CD4-positive, alpha-beta T cell treated with Interleukin-4 for 1 hour (primary cell): ENCODE measurements at regions not wholly inside any gene's neighbourhood (a gene's known extent, or its start where the extent isn't known, plus 50 kb on each side); places are given as distances from the start of the nearest gene placed in this dataset.
"Not testable (repeated sequence)": the region's sequence is repeated elsewhere in the genome, so short reads cannot be mapped to it uniquely, and the experiment has no call there.

Experiments used
- DNase-seq, 2 donors: peaks; one replicate each; pipeline ENCODE4 v3.0.0-alpha.2; 2020 to 2022

GRCh38 chr5:87598460-87598859 lies 185.7 kb upstream of the CCNH start:
- no peak for DNase-seq

DNA sequence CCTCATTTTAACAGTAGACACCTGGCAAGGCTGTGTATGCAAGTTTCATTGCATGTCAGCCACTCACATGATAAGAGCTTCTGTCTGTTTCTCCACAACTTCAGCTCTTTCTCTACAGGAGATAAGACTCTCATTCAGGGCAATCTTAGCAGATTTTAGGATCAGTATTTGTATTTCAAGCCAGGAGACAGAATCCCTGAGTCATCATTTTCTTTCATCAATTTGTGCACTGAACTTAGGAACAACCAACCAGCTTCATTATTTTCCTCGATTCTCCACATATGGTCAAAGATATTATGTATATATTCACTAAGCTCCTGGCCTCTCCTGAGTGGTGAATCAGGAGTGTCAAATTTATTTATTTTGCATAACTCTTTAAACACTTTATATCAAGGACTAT lies 181.8 kb upstream of the CCNH start:
- DNase-seq, result no peak

- DNase-seq, result no peak
These were observed 176.9 kb upstream of the CCNH start for GRCh38 chr5:87589587-87589986.

GRCh38 chr5:87588316-87588715 lies 175.6 kb upstream of the CCNH start:
- DNase-seq, result no peak

- DNase-seq, result not testable (repeated sequence)
These were observed 171.0 kb upstream of the CCNH start for GRCh38 chr5:87583704-87584103.

GRCh38 chr5:87582149-87582548 lies 169.4 kb upstream of the CCNH start:
- no peak for DNase-seq

- DNase-seq, result no peak
These were observed 168.9 kb upstream of the CCNH start for GRCh38 chr5:87581661-87582060.

- DNase-seq, result no peak
These were observed 166.9 kb upstream of the CCNH start for GRCh38 chr5:87579678-87580077.

DNA sequence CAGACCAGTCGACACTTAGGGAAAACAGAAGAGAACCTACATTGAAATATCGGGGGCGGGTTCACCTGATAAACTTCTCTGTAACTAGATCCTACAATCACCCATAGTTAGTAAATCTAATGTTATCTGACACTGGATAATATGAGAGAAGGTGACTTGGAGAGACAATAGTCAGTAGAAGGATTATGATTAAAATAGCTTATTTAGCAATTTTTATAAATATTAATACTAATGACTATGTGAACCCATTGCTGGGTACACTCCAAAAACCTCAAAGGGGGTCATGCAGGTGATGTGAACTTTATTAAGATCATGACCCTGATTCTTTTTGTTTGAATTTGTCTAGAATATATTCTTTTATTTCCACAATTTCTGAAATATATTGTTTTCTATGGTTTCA lies 164.1 kb upstream of the CCNH start:
- no peak for DNase-seq

DNA sequence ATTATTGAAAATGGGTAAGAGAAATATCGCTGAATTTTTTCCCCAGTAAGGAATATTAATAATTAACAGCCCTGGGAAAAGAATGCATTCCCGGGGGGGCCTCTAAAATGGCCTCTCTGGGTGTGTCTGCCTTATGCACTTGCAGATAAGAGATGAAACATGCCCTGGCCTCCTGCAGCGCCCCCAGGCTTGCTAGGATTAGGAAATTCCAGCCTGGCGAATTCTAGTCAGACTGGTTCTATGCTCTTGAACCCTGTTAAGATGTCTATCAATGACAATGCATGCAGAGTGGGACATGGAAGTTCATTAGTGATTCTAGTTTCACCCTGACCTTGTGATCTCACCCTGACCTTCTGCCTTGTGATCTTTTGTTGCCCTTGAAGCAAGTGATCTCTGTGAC lies 163.6 kb upstream of the CCNH start:
- not testable (repeated sequence) for DNase-seq

GRCh38 chr5:87574106-87574505 lies 161.4 kb upstream of the CCNH start:
- no peak for DNase-seq

- DNase-seq, result no peak
These were observed 159.9 kb upstream of the CCNH start for GRCh38 chr5:87572611-87573010.

DNA sequence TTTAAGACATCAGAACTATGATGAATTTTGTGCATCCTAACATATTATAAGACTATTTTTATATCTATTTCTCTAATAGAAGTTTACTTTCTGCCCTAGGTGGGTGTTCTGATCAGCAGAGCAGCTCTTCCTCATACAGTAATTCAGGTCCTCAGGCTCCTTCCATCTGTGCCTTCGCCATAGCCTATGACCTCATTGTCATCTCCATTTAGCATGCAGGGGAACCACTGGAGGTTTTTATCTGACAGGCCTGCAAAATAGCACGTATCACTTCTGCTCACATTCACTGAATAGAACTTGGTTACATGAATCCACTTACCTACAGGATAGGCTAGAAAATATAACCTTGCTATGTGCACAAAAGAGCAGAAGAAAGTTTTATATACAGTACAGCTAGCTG lies 159.4 kb upstream of the CCNH start:
- DNase-seq, result no peak

DNA sequence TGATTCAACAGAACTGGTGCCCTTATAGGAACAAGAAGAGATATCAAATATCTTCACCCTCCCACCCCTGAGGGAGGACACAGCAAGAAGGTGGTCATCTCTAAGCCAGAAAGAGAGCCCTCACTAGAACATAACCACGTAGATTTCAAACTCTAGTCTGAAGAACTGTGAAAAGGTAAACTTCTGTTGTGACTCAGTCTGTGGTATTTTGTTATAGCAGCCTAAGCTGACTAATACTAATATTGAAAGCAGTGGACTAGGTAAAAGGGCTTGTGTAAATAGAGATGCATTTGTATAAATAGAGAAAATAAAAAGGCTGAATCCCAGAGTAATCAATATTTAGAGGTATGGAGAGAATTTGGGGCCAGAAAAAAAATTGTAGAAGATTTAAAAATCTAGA lies 157.6 kb upstream of the CCNH start:
- DNase-seq, result no peak

GRCh38 chr5:87562068-87562467 lies 149.3 kb upstream of the CCNH start:
- no peak for DNase-seq

DNA sequence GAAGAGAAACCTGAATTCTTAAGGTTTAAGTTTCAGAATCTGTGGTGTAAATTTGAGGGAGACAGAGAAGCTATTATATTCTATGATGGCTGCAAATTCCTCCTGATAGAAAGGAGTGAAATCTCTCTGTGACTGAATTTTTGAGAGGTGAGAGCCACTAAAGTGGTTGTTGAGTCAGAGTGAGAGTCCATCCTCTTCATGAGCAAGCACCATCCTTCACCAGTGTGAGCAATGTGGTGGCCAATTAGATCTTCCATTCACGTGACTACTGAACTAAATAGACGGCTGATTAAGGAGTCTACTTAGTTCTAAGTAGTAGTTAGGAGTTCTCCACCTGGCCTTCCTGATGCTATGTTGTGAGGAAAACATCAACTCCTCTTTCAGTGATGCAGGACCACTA lies 147.8 kb upstream of the CCNH start:
- DNase-seq, result no peak

DNA sequence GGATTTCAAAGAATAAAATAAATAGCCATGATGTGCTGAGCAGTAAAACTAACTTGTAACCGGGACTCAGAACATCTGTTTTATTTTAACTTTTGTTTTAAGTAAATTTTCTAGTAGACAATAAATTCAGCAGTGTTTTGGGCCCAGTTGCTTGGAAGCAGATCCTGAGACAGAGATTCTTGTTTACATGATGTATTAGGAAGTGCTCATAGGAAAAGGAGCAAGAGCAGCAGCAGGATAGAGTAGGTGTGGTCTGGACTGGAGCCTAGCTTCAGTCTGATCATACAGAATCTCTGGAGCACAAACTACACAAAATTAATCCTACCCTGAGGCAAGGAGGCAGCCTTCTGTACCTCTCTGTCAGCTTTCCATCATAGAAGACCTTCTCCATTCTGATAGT lies 139.2 kb upstream of the CCNH start:
- DNase-seq, result no peak

GRCh38 chr5:87541676-87542075 lies 128.9 kb upstream of the CCNH start:
- DNase-seq, result no peak

DNA sequence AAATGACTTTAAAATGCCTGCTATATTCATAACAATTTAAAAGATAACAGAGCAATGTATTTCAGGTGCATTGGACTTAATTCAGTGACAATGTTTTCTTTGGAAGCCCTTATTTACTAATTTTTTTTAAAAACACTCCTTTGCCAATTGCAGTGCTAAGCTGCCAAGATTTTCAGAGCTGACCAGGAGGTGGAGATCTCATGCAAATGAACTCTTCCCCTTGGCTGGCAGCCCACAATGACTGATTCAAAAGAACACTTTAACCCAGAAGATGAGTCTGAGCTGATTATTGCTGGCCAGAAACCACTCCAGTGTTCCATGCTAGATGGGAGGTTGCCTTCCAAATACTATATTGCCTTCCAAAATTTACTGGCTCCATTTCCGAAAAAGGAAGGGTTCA lies 128.3 kb upstream of the CCNH start:
- no peak for DNase-seq

DNA sequence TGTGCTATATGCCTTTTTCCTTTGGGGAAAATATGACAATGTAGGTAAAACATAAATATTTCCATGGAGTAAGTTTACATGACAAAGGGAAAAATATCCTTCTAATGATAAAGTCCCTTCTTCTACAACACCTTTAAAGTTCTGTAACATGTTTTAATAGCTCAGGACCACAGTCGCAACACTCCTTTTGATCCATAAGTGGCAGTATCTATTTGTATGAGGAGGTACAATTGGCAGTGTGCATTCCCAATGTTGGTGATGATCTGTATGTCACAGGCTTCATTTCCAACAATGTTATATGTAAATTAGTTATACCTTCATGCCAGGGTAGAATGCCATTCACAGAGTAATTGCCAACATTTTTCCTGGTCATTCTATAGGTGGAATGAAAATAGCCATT lies 127.1 kb upstream of the CCNH start:
- DNase-seq, result no peak

DNA sequence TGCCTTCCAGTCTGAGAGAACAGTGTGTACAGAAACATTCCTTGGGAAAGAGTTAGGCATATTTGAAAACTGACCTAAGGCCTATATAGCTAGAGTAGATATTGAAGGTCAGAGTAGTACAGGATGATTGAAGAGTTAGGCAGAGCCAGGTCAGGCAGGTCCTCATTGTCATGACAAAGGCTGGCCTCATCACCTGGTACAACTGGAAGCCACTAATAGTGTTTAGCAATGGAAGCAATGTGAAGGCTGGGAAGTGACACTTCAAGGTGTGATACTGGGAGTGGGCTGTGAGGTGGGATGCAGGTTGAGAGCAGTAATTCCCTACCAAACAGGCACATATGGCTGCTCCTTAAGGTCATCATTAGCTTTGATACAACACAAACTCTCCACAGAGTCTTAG lies 123.6 kb upstream of the CCNH start:
- no peak for DNase-seq

- DNase-seq, result no peak
These were observed 123.0 kb upstream of the CCNH start for GRCh38 chr5:87535706-87536105.

GRCh38 chr5:87529486-87530076 lies 116.9 kb upstream of the CCNH start:
- no peak for DNase-seq

DNA sequence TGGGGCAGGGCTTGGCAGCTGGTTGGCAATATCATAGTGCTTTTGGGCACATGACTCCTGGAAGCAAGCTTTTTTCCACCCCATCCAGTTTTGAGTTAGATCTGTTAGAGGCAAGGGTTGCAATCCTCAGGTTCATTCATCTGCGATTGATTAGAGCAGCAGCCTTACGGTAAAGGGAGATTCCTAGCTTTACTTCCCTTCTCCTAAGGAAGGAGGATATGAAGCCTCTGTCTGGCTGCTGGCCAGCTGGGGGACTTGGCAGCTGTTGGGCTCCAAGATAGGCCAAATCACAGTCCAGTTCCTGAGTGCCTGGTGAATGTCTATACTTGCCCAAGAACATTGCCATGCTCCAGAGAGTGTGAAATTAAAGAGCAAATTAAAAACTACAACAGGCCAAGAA lies 113.4 kb upstream of the CCNH start:
- DNase-seq, result no peak

DNA sequence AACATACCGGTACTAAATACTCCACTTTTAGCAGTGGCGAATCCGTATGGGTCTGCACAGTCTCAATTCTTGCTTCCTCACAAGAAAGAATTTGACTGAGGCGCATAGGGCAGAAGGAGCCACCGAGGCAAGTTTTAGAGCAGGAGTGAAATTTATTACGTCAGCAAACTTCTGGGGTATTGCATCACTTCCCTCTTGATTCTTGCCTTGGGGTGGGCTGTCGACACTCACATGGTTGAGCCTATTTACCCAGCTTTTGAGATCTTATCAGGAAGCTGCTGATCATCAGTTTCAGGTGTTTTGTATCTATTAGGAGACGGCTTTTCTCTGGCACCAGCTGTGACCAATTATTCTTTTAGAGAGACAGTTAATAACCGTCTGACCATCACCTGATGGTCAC lies 111.5 kb upstream of the CCNH start:
- DNase-seq, result no peak

- not testable (repeated sequence) for DNase-seq
These were observed 99.0 kb upstream of the CCNH start for GRCh38 chr5:87511778-87512177.
